Neural progenitor cell (in vitro differentiated cells): ENCODE measurements at regions not wholly inside any gene's neighbourhood (a gene's known extent, or its start where the extent isn't known, plus 50 kb on each side); places are given as distances from the start of the nearest gene placed in this dataset.

ENCODE experiments used
- EZH2 ChIP-seq: fragments of 200-600 bp; sonication (generic); IDR thresholded peaks from 2 replicates; pipeline ENCODE4 v1.6.1; 2017; ENCODE audit warnings: antibody characterized with exemption, mild to moderate bottlenecking, moderate library complexity
- TF ChIP-seq, protein P1 (sequence below): fragments of 200-600 bp; sonication (generic); IDR thresholded peaks from 2 replicates; pipeline ENCODE4 v1.5.1; 2017; ENCODE audit warnings: antibody characterized with exemption, mild to moderate bottlenecking

DNA sequence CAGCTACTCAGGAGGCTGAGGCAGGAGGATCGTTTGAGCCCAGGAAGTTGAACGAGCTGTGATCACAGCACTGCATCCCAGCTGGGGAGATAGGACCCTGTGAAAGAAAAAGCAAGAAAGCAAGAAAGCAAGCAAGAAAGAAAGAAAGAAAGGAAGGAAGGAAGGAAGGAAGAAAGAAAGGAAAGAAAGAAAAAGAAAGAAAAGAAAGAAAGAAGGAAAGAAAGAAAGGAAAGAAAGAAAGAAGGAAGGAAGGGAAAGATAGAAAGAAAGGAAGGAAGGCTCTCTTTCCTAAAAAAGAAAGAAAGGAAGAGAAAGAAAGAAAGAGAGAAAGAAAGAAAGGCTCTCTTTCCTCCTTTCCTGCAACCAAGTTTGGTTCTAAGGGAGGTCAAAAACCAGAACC, 380.3 kb downstream of the PCNX1 start:
- no peak for TF ChIP-seq EZH2
- TF ChIP-seq, protein P1, sequence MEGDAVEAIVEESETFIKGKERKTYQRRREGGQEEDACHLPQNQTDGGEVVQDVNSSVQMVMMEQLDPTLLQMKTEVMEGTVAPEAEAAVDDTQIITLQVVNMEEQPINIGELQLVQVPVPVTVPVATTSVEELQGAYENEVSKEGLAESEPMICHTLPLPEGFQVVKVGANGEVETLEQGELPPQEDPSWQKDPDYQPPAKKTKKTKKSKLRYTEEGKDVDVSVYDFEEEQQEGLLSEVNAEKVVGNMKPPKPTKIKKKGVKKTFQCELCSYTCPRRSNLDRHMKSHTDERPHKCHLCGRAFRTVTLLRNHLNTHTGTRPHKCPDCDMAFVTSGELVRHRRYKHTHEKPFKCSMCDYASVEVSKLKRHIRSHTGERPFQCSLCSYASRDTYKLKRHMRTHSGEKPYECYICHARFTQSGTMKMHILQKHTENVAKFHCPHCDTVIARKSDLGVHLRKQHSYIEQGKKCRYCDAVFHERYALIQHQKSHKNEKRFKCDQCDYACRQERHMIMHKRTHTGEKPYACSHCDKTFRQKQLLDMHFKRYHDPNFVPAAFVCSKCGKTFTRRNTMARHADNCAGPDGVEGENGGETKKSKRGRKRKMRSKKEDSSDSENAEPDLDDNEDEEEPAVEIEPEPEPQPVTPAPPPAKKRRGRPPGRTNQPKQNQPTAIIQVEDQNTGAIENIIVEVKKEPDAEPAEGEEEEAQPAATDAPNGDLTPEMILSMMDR, result no peak
